DOHH2 (cell line): ENCODE measurements at regions not wholly inside any gene's neighbourhood (a gene's known extent, or its start where the extent isn't known, plus 50 kb on each side); places are given as distances from the start of the nearest gene placed in this dataset.

ENCODE experiments used
- H3F3A ChIP-seq: fragments of 200-600 bp; sonication (generic), shearing (Covaris generic); 2 replicates; pipeline ENCODE4 v1.6.0; 2016; ENCODE audit warnings: antibody characterized with exemption, mild to moderate bottlenecking; ENCODE audit not compliant: control insufficient read depth, insufficient read depth
- H3K27ac ChIP-seq: fragments of 200-600 bp; sonication (generic); 2 replicates; pipeline ENCODE4 v1.5.1; 2014; ENCODE audit warnings: low read depth, mild to moderate bottlenecking, low read length, moderate library complexity
- H3K27me3 ChIP-seq: fragments of 200-600 bp; sonication (generic); 2 replicates; pipeline ENCODE4 v1.6.1; 2014; ENCODE audit warnings: mild to moderate bottlenecking, low read length, mixed read lengths; ENCODE audit not compliant: control insufficient read depth
- H3K36me3 ChIP-seq: fragments of 200-600 bp; sonication (generic); 2 replicates; pipeline ENCODE4 v1.6.1; 2014; ENCODE audit warnings: mild to moderate bottlenecking, low read length, moderate library complexity, mixed read lengths; ENCODE audit not compliant: control insufficient read depth
- H3K4me1 ChIP-seq: fragments of 200-600 bp; sonication (generic); 2 replicates; pipeline ENCODE4 v1.6.1; 2014; ENCODE audit warnings: mild to moderate bottlenecking, low read length, mixed read lengths; ENCODE audit not compliant: control insufficient read depth
- H3K4me2 ChIP-seq: fragments of 200-600 bp; sonication (generic); 2 replicates; pipeline ENCODE4 v1.6.0; 2014; ENCODE audit warnings: mild to moderate bottlenecking, low read length, moderate library complexity
- H3K4me3 ChIP-seq: fragments of 200-600 bp; sonication (generic); 2 replicates; pipeline ENCODE4 v1.5.1; 2014; ENCODE audit warnings: mild to moderate bottlenecking, low read length, mixed read lengths
- H3K79me2 ChIP-seq: fragments of 200-600 bp; sonication (generic); 2 replicates; pipeline ENCODE4 v1.6.1; 2014; ENCODE audit warnings: mild to moderate bottlenecking, low read length, mixed read lengths; ENCODE audit not compliant: control insufficient read depth
- H3K9me2 ChIP-seq: fragments of 200-600 bp; sonication (generic); replicated peaks from 2 replicates; pipeline ENCODE4 v1.6.1; 2014; ENCODE audit warnings: mild to moderate bottlenecking, low read length, mixed read lengths; ENCODE audit not compliant: control insufficient read depth
- H3K9me3 ChIP-seq: fragments of 200-600 bp; sonication (generic); 2 replicates; pipeline ENCODE4 v1.6.1; 2014; ENCODE audit warnings: antibody characterized with exemption, low read length, mixed read lengths; ENCODE audit not compliant: control insufficient read depth, insufficient read depth
- H4K20me1 ChIP-seq: fragments of 200-600 bp; sonication (generic); 2 replicates; pipeline ENCODE4 v1.6.0; 2014; ENCODE audit warnings: low read depth, mild to moderate bottlenecking, antibody characterized with exemption, low read length, moderate library complexity; ENCODE audit not compliant: control insufficient read depth, insufficient read depth
- CTCF ChIP-seq: fragments of 200-600 bp; sonication (generic); IDR thresholded peaks from one replicate; pipeline ENCODE4 v1.5.1; 2014; ENCODE audit warnings: antibody characterized with exemption, mild to moderate bottlenecking, low read depth, low read length; ENCODE audit not compliant: poor library complexity, severe bottlenecking
- EZH2phosphoT487 ChIP-seq: fragments of 200-600 bp; sonication (generic); IDR thresholded peaks from 2 replicates; pipeline ENCODE4 v1.6.1; 2017; ENCODE audit warnings: borderline replicate concordance, mild to moderate bottlenecking, antibody characterized with exemption, low read length, moderate library complexity, mixed read lengths

- Histone ChIP-seq H3K4me1 (peaks cover 2% of the 10 kb centered on the region; the same call in 1 of the 2 replicates), H3K79me2 (no peaks in the 10 kb centered on the region)
- no peak for TF ChIP-seq EZH2phosphoT487
- no peak for TF ChIP-seq CTCF
Measured at GRCh38 chr12:77727442-77728001, 103.2 kb upstream of the NAV3 start.

GRCh38 chr12:77725611-77726010 lies 105.1 kb upstream of the NAV3 start:
- H3K9me2 ChIP-seq, result no peaks in the 10 kb centered on the region
- H3K4me2 ChIP-seq, result no peak overlapping the region

More at GRCh38 chr12:77727442-77728001, 103.2 kb upstream of the NAV3 start:
- Histone ChIP-seq H3K27ac (no peak overlapping the region), H3K4me3 (no peak overlapping the region), H3K36me3 (no peaks in the 10 kb centered on the region), H3K27me3 (no peaks in the 10 kb centered on the region), H3F3A (no peaks in the 10 kb centered on the region), H3K4me2 (no peak overlapping the region), H3K9me3 (no peaks in the 10 kb centered on the region), H3K9me2 (no peaks in the 10 kb centered on the region), H4K20me1 (no peaks in the 10 kb centered on the region)

GRCh38 chr12:77724367-77724957 lies 106.2 kb upstream of the NAV3 start:
- Histone ChIP-seq H3F3A (no peaks in the 10 kb centered on the region), H3K36me3 (no peaks in the 10 kb centered on the region), H3K27ac (no peak overlapping the region), H4K20me1 (no peaks in the 10 kb centered on the region), H3K27me3 (no peaks in the 10 kb centered on the region), H3K4me2 (no peak overlapping the region), H3K9me2 (no peaks in the 10 kb centered on the region), H3K4me1 (peaks cover 5% of the 10 kb centered on the region; the same call in 1 of the 2 replicates), H3K79me2 (no peaks in the 10 kb centered on the region), H3K9me3 (no peaks in the 10 kb centered on the region), H3K4me3 (no peak overlapping the region)
- TF ChIP-seq EZH2phosphoT487 (no peak), CTCF (peak; percentile 64)

More at GRCh38 chr12:77725611-77726010, 105.1 kb upstream of the NAV3 start:
- no peaks in the 10 kb centered on the region for H3K79me2 ChIP-seq
- TF ChIP-seq CTCF (no peak), EZH2phosphoT487 (no peak)
- no peak overlapping the region for H3K4me3 ChIP-seq
- no peak overlapping the region for H3K27ac ChIP-seq
- H4K20me1 ChIP-seq, result no peaks in the 10 kb centered on the region
- H3F3A ChIP-seq, result no peaks in the 10 kb centered on the region
- no peaks in the 10 kb centered on the region for H3K36me3 ChIP-seq
- no peaks in the 10 kb centered on the region for H3K27me3 ChIP-seq
- no peaks in the 10 kb centered on the region for H3K9me3 ChIP-seq
- peaks cover 5% of the 10 kb centered on the region; the same call in 1 of the 2 replicates for H3K4me1 ChIP-seq
